Nephron progenitor cell (in vitro differentiated cells): ENCODE measurements at regions not wholly inside any gene's neighbourhood (a gene's known extent, or its start where the extent isn't known, plus 50 kb on each side); places are given as distances from the start of the nearest gene placed in this dataset.
"Not testable (repeated sequence)": the region's sequence is repeated elsewhere in the genome, so short reads cannot be mapped to it uniquely, and the experiment has no call there.

ENCODE experiments used
- DNase-seq: peaks from one replicate; pipeline ENCODE4 v3.0.0; 2021
- H3K27ac Mint-ChIP-seq: 2 replicates; pipeline ENCODE4 v1.8.0; 2021; ENCODE audit warnings: mild to moderate bottlenecking, moderate library complexity, mixed read lengths
- H3K27me3 Mint-ChIP-seq: 2 replicates; pipeline ENCODE4 v1.8.0; 2021; ENCODE audit warnings: mild to moderate bottlenecking, low read depth, mixed read lengths; ENCODE audit not compliant: poor library complexity
- H3K36me3 Mint-ChIP-seq: 2 replicates; pipeline ENCODE4 v1.8.0; 2021; ENCODE audit warnings: low read depth, mixed read lengths
- H3K4me1 Mint-ChIP-seq: 2 replicates; pipeline ENCODE4 v1.8.0; 2021; ENCODE audit warnings: mixed read lengths
- H3K4me3 Mint-ChIP-seq: 2 replicates; pipeline ENCODE4 v1.8.0; 2021; ENCODE audit warnings: mild to moderate bottlenecking, moderate library complexity, mixed read lengths
- H3K9me3 Mint-ChIP-seq: 2 replicates; pipeline ENCODE4 v1.8.0; 2021; ENCODE audit warnings: mild to moderate bottlenecking, moderate library complexity, mixed read lengths
- TF ChIP-seq, protein P1 (sequence below): fragments of 200-600 bp; sonication (generic); IDR thresholded peaks from 2 replicates; pipeline ENCODE4 v1.5.0; 2021; ENCODE audit warnings: antibody characterized with exemption

DNA sequence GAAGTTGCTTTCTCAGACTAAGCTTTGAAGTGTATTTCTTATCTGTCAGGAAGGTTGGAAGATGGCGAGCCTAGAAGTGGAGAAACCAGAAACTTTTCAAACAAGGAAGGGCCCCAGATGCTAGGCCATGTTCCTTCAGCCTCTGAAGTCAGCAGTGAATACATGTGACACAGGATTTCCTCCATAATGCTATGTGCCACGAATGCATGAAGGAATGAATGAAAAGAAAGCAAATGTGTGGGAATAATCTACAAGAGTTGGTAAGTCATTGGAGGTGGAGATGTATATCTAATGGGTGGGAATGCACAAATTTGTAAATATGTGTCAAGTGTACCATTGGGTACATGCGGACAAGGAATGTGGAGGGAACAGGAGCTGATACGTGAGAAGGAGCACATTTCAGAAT is 123.2 kb upstream of the PRSS16 start:
- Mint-ChIP-seq H3K4me3 (no peak overlapping the region), H3K27me3 (peaks cover 11% of the 10 kb centered on the region), H3K27ac (no peak overlapping the region), H3K4me1 (peaks cover 33% of the 10 kb centered on the region), H3K9me3 (no peaks in the 10 kb centered on the region), H3K36me3 (no peaks in the 10 kb centered on the region)
- TF ChIP-seq, protein P1, sequence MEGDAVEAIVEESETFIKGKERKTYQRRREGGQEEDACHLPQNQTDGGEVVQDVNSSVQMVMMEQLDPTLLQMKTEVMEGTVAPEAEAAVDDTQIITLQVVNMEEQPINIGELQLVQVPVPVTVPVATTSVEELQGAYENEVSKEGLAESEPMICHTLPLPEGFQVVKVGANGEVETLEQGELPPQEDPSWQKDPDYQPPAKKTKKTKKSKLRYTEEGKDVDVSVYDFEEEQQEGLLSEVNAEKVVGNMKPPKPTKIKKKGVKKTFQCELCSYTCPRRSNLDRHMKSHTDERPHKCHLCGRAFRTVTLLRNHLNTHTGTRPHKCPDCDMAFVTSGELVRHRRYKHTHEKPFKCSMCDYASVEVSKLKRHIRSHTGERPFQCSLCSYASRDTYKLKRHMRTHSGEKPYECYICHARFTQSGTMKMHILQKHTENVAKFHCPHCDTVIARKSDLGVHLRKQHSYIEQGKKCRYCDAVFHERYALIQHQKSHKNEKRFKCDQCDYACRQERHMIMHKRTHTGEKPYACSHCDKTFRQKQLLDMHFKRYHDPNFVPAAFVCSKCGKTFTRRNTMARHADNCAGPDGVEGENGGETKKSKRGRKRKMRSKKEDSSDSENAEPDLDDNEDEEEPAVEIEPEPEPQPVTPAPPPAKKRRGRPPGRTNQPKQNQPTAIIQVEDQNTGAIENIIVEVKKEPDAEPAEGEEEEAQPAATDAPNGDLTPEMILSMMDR, result no peak
- DNase-seq, result no peak

DNA sequence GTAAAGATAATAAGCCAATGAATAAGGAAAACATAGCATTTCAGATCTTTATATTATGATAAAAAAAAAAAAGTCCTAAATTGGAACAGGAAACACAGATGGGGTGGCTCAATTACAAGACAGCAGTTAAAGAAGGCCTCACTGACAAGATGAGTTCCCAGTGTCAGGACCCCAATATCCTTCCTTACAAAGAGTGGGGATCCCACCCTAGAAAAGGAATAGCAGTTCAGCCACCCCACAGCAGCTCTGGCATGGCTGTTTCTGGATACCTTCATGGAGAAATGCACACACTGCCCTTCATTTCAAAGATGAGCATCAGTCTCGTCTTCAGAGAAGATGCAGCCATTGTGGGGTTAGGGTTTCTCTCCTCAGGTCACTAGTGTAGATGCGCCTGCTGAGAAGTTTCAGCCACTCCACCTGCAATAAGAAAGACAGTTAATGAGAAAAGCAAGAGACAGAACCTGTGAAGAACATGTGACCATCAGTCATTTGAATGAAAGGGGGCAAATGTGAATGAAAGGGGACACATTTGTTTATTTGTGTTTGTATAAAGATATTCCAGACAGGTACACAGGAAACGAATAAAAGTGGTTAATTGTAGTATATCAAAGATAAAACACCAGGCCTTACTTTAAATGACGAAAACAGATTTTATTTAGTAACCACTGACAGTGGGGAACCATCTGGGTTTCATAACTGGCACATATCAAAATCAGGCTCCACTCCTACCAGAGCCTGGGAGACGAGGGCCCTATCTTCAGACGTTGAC is 121.3 kb upstream of the PRSS16 start:
- DNase-seq, result no peak

DNA sequence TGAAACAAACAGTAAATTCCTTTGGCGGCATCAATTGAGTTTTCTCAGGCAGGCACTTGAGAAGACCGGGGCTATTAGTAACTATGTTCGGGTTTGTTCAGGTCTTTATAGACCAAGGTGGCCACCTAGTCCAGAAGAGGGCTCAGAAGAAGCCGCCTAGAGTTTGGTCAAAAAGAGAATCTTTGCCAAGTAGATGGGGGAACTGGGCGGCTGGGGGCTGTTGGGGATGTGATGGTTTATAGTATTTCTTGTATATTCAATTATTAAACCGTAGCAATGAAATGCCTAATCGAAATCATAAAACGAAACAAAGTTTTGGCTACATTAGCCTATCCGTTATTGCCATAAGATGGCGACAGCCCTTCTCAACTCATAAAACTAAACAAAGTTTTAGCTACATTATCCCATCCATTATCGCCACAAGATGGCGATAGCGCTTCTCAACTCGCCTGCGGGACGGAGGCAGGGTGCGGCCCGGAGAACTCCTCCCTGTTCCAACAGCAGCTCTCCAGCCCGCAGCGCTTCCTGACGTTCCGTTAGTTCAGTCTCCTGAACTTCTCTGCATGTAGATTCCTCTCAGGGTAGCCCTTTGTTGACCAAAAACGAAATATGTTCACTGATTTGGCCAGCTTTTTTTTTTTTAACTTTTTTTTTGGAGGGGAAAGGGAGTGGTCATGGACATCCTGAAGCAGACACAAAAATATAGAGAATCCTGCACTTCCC is 120.5 kb upstream of the PRSS16 start:
- H3K27me3 Mint-ChIP-seq, result peaks cover 6% of the 10 kb centered on the region
- H3K4me3 Mint-ChIP-seq, result peak overlapping the region; percentile 82
- TF ChIP-seq, protein P1, result peak; percentile 66
- DNase-seq, result peak; percentile 82
- H3K27ac Mint-ChIP-seq, result no peak overlapping the region
- H3K9me3 Mint-ChIP-seq, result no peaks in the 10 kb centered on the region
- H3K36me3 Mint-ChIP-seq, result no peaks in the 10 kb centered on the region
- peaks cover 37% of the 10 kb centered on the region for H3K4me1 Mint-ChIP-seq

More for the DNA sequence above, 121.3 kb upstream of the PRSS16 start:
- Mint-ChIP-seq H3K4me1 (peaks cover 37% of the 10 kb centered on the region), H3K27ac (no peak overlapping the region), H3K4me3 (no peak overlapping the region), H3K36me3 (no peaks in the 10 kb centered on the region), H3K9me3 (no peaks in the 10 kb centered on the region), H3K27me3 (peaks cover 6% of the 10 kb centered on the region)
- TF ChIP-seq, protein P1, result no peak

DNA sequence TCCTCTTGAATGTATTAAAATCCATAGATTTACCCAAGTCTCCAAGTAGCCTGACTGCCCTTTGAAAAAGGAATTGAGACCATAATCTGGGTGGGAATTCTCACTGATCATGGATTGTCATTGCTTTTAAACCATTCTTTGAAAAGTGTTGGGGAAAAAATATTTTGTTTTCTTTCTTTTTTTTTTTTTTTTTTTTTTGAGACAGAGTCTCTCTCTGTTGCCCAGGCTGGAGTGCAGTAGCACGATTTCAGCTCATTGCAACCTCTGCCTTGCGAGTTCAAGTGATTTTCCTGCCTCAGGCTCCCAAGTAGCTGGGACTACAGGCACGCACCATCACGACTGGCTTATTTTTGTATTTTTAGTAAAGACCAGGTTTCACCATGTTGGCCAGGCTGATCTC is 119.6 kb upstream of the PRSS16 start:
- H3K9me3 Mint-ChIP-seq, H3K27ac Mint-ChIP-seq, DNase-seq, H3K27me3 Mint-ChIP-seq, H3K36me3 Mint-ChIP-seq: not testable (repeated sequence)
- Mint-ChIP-seq H3K4me3 (peak overlapping the region; percentile 82), H3K4me1 (peaks cover 37% of the 10 kb centered on the region)

DNA sequence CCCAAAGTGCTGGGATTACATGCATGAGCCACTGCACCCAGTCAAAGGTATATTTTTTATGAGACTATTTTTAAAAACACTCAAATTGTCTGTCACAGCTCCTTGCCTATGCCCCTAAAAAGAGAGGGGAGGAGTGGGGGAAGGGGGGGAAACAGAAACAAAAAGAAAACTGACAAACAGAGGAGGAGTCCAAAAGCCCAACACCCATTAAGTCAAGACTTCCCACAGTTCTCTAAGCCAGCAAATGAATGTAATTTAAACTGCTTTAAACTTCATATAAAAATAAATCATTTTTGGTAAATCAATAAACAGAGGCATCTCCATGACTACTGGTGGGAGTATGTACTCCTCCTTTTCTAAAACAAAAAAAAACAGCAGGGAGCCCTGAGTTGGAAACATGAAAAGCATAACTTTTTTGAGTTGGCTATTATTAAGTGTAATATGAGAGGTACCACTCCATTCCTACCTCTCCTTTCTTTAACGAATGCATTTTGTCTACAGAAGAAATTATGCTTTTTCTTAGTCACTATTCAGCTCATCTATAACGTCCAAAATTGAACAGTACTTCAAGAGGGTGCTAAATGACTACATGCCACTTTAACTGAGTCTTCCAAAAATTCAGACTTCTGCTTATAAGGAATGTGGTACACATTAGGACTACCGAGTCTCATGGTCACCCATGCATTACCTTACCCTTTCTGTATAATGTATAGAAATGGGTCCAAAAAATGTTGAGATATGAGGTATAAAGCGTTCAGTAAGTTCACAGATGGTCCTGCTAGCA is 119.0 kb upstream of the PRSS16 start:
- Mint-ChIP-seq H3K4me1 (peaks cover 37% of the 10 kb centered on the region), H3K27me3 (peaks cover 6% of the 10 kb centered on the region), H3K27ac (no peak overlapping the region), H3K4me3 (no peak overlapping the region), H3K9me3 (no peaks in the 10 kb centered on the region), H3K36me3 (no peaks in the 10 kb centered on the region)
- TF ChIP-seq, protein P1, result no peak
- no peak for DNase-seq
